ENCODE measurements at regions not wholly inside any gene's neighbourhood (a gene's known extent, or its start where the extent isn't known, plus 50 kb on each side); places are given as distances from the start of the nearest gene placed in this dataset.

GRCh38 chr3:102192575-102192974, 242.2 kb upstream of the ZPLD1 start:
- DNase-seq: no peak

- no peak for DNase-seq
Measured at GRCh38 chr3:102193255-102193654, 241.6 kb upstream of the ZPLD1 start.

- DNase-seq: no peak
Measured at GRCh38 chr3:102194001-102194400, 240.8 kb upstream of the ZPLD1 start.

GRCh38 chr3:102194760-102195159, 240.1 kb upstream of the ZPLD1 start:
- DNase-seq: no peak

- DNase-seq: peak; percentile 4
Measured at GRCh38 chr3:102195198-102195948, 239.4 kb upstream of the ZPLD1 start.

- no peak for DNase-seq
Measured at GRCh38 chr3:102200126-102200525, 234.7 kb upstream of the ZPLD1 start.

- no peak for DNase-seq
Measured at GRCh38 chr3:102200560-102200959, 234.3 kb upstream of the ZPLD1 start.

- DNase-seq: no peak
Measured at GRCh38 chr3:102205647-102206046, 229.2 kb upstream of the ZPLD1 start.

GRCh38 chr3:102206511-102207031, 228.2 kb upstream of the ZPLD1 start:
- DNase-seq: no peak

GRCh38 chr3:102207151-102207571, 227.7 kb upstream of the ZPLD1 start:
- DNase-seq: no peak

- DNase-seq: no peak
Measured at GRCh38 chr3:102215166-102215565, 219.6 kb upstream of the ZPLD1 start.

GRCh38 chr3:102223132-102223531, 211.7 kb upstream of the ZPLD1 start:
- DNase-seq: no peak

GRCh38 chr3:102224171-102224570, 210.6 kb upstream of the ZPLD1 start:
- DNase-seq: no peak

GRCh38 chr3:102225005-102225404, 209.8 kb upstream of the ZPLD1 start:
- DNase-seq: peak; percentile 20

- peak; percentile 64 for DNase-seq
Measured at GRCh38 chr3:102225407-102226132, 209.2 kb upstream of the ZPLD1 start.

- no peak for DNase-seq
Measured at GRCh38 chr3:102226463-102226862, 208.4 kb upstream of the ZPLD1 start.

GRCh38 chr3:102229062-102229655, 205.7 kb upstream of the ZPLD1 start:
- DNase-seq: peak; percentile 76

- DNase-seq: no peak
Measured at GRCh38 chr3:102230057-102230456, 204.8 kb upstream of the ZPLD1 start.

- DNase-seq: peak; percentile 57
Measured at GRCh38 chr3:102233881-102234280, 200.9 kb upstream of the ZPLD1 start.

- peak; percentile 16 for DNase-seq
Measured at GRCh38 chr3:102235679-102236078, 199.1 kb upstream of the ZPLD1 start.

GRCh38 chr3:102237181-102237580, 197.6 kb upstream of the ZPLD1 start:
- no peak for DNase-seq

- DNase-seq: no peak
Measured at GRCh38 chr3:102237838-102238237, 197.0 kb upstream of the ZPLD1 start.

- peak; percentile 76 for DNase-seq
Measured at GRCh38 chr3:102238362-102238761, 196.5 kb upstream of the ZPLD1 start.

GRCh38 chr3:102240720-102241119, 194.1 kb upstream of the ZPLD1 start:
- no peak for DNase-seq
